ENCODE measurements at regions not wholly inside any gene's neighbourhood (a gene's known extent, or its start where the extent isn't known, plus 50 kb on each side); places are given as distances from the start of the nearest gene placed in this dataset.

DNA sequence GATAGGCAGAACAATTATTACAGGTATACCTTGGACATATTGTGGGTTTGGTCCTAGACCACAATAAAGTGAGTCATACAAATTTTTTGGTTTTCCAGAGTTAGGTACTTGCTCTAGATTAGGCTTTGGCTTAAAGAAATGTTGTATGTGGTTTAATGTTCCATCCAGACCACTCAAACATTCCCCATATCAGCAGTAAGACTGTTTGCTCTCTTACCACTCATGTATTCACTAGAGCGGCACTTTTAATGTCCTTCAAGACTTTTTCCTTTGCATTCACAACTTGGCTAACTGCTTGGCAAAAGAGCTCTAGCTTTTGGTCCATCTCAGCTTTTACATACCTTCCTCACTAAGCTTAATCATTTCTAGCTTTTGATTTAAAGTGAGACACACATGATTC lies 250.5 kb upstream of the SETMAR start:
- Histone ChIP-seq H3K9me3 (no peaks in the 10 kb centered on the region), H3K27ac (no peak overlapping the region), H3K4me3 (no peak overlapping the region), H3K4me1 (peaks cover 3% of the 10 kb centered on the region), H3K36me3 (ENCODE audit: insufficient read depth in 1 of 2, low read depth in 1 of 2) (no peaks in the 10 kb centered on the region), H3K27me3 (ENCODE audit: insufficient read depth in 3 of 3, low read length in 2 of 3) (no peaks in the 10 kb centered on the region)
- ATAC-seq = no peak
- 97 to 100% (median 100%) methylated on average over 1 of the region's 1 CpG for WGBS, 3 donors
- no peak for DNase-seq
- TF ChIP-seq, protein P1, sequence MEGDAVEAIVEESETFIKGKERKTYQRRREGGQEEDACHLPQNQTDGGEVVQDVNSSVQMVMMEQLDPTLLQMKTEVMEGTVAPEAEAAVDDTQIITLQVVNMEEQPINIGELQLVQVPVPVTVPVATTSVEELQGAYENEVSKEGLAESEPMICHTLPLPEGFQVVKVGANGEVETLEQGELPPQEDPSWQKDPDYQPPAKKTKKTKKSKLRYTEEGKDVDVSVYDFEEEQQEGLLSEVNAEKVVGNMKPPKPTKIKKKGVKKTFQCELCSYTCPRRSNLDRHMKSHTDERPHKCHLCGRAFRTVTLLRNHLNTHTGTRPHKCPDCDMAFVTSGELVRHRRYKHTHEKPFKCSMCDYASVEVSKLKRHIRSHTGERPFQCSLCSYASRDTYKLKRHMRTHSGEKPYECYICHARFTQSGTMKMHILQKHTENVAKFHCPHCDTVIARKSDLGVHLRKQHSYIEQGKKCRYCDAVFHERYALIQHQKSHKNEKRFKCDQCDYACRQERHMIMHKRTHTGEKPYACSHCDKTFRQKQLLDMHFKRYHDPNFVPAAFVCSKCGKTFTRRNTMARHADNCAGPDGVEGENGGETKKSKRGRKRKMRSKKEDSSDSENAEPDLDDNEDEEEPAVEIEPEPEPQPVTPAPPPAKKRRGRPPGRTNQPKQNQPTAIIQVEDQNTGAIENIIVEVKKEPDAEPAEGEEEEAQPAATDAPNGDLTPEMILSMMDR (IDR thresholded peaks at IDR 0.05) = no peak
- intact Hi-C loops (cut with DNase I) = no loop called here

DNA sequence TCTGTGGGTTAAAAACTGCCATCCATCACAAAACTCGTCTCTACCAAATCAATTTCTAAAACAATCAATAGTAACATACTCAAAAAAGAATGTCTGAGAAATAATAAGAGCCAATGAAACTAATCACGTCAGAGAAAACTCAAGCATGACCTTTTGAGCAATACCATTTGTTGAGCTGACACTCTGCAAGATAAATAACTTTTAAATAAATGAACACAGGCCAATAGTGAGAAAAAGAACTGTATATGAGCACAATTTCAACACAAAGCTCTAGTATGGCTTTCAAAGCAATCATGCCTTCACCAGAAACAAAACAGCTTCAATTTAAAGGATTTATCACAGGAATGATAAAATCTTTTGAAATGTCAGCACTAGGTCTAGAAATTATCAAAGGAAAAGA lies 249.2 kb upstream of the SETMAR start:
- DNase-seq (no peak), ATAC-seq (no peak)
- Histone ChIP-seq H3K4me1 (peaks cover 5% of the 10 kb centered on the region), H3K36me3 (ENCODE audit: insufficient read depth in 1 of 2, low read depth in 1 of 2) (no peaks in the 10 kb centered on the region), H3K27ac (no peak overlapping the region), H3K27me3 (ENCODE audit: insufficient read depth in 3 of 3, low read length in 2 of 3) (no peaks in the 10 kb centered on the region), H3K4me3 (no peak overlapping the region), H3K9me3 (no peaks in the 10 kb centered on the region)
- WGBS, 3 donors = 55 to 74% (median 63%) methylated on average over 2 of the region's 2 CpGs
- TF ChIP-seq, protein P1 (IDR thresholded peaks at IDR 0.05) = no peak
- intact Hi-C loops (cut with DNase I) = no loop called here

DNA sequence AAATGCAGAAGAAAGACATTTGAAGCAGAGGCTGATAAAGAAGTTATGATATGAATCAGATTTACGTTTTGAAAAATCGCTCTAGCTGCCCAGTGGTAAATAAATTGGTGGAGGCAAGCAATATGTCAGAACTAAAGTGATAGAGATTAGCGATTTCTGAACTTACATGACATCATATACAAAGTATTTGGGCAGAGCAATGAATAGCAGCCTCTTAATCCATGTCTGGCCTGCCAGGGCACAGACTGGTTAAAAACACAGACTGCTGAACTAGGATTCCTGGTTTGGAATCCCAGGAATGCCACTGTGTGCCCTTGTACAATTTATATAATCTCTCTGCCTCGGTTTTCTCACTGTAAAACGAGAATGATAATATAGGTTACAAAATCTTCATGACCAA lies 243.1 kb upstream of the SETMAR start:
- Histone ChIP-seq H3K4me3 (no peak overlapping the region), H3K27ac (no peak overlapping the region), H3K27me3 (ENCODE audit: insufficient read depth in 3 of 3, low read length in 2 of 3) (no peaks in the 10 kb centered on the region), H3K36me3 (ENCODE audit: insufficient read depth in 1 of 2, low read depth in 1 of 2) (no peaks in the 10 kb centered on the region), H3K4me1 (peaks cover 14% of the 10 kb centered on the region), H3K9me3 (no peaks in the 10 kb centered on the region)
- TF ChIP-seq, protein P1 (IDR thresholded peaks at IDR 0.05) = no peak
- ATAC-seq (no peak), DNase-seq (no peak)
- intact Hi-C loops (cut with DNase I) = no loop called here
- 24 to 34% (median 25%) methylated on average over 5 of the region's 5 CpGs for WGBS, 3 donors

DNA sequence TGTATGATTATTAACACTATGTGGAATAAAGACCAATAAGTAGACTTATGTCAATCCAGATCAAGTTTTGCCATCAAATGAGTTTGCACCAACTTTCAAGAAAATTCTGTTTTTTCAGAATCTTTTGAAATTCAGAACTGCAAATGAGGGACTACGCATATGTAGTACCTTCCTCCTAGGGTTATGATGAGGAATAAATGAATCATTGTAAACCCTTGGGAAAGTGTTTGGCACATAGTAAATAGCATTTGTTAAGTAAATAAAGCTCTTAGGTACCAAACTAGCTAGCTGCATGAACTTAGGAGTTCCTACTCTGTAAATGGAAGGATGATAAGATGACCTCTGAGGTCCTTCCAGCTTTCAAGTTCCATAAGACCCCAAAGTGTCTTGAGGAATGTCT lies 242.6 kb upstream of the SETMAR start:
- no peaks in the 10 kb centered on the region for H3K9me3 ChIP-seq
- WGBS, 3 donors = 80 to 98% (median 84%) methylated on average over 1 of the region's 1 CpG
- H3K4me3 ChIP-seq = no peak overlapping the region
- H3K27ac ChIP-seq = no peak overlapping the region
- H3K36me3 ChIP-seq (ENCODE audit: insufficient read depth in 1 of 2, low read depth in 1 of 2) = no peaks in the 10 kb centered on the region
- intact Hi-C loops (cut with DNase I) = no loop called here
- TF ChIP-seq, protein P1 (IDR thresholded peaks at IDR 0.05) = no peak
- H3K4me1 ChIP-seq = peaks cover 14% of the 10 kb centered on the region
- no peaks in the 10 kb centered on the region for H3K27me3 ChIP-seq (ENCODE audit: insufficient read depth in 3 of 3, low read length in 2 of 3)
- no peak for ATAC-seq
- no peak for DNase-seq

DNA sequence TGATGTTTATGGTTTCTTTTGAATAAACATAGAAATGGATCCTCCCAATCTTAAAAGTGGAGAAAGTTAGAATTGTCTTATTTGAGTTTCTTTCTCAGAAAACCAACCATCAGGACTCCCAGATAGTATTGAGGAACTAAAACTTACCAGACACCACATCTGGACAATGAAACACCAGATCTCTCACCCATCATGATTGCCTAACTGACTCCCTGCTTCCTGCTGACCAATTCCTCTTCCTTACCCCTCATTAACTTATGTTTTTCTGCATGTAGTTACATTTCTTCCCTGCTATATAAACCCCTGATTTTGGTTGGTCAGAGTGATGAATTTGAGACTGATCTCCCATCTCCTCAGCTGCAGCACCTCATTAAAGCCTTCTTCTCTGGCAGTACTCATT lies 242.0 kb upstream of the SETMAR start:
- Histone ChIP-seq H3K27ac (no peak overlapping the region), H3K4me3 (no peak overlapping the region), H3K27me3 (ENCODE audit: insufficient read depth in 3 of 3, low read length in 2 of 3) (no peaks in the 10 kb centered on the region), H3K36me3 (ENCODE audit: insufficient read depth in 1 of 2, low read depth in 1 of 2) (no peaks in the 10 kb centered on the region), H3K4me1 (peaks cover 14% of the 10 kb centered on the region), H3K9me3 (no peaks in the 10 kb centered on the region)
- ATAC-seq = no peak
- intact Hi-C loops (cut with DNase I) = no loop called here
- no peak for DNase-seq
- TF ChIP-seq, protein P1 (IDR thresholded peaks at IDR 0.05) = no peak
